Body of pancreas (tissue), 4 donors: ENCODE measurements at regions not wholly inside any gene's neighbourhood (a gene's known extent, or its start where the extent isn't known, plus 50 kb on each side); places are given as distances from the start of the nearest gene placed in this dataset.

Source experiments
- ATAC-seq: fragments of 150-250 bp; one replicate; pipeline ENCODE4 v1.9.1; 2016
- DNase-seq, 4 donors: peaks; one replicate each; pipeline ENCODE4 v3.0.0-alpha.2; 2019
- H3K27ac ChIP-seq, 4 donors: fragments of 200-600 bp; sonication (generic); 1 replicate in 3 of 4; 2 replicates in 1 of 4; pipeline versions ENCODE4 v1.5.1 to v1.6.1; 2016 to 2019; ENCODE audit warnings: mild to moderate bottlenecking in 1 of 4, mixed read lengths in 1 of 4, moderate library complexity in 1 of 4
- H3K27me3 ChIP-seq, 2 donors: fragments of 200-600 bp; sonication (generic); one replicate each; pipeline ENCODE4 v1.6.0; 2016; ENCODE audit warnings: mild to moderate bottlenecking in 1 of 2
- H3K36me3 ChIP-seq, 2 donors: fragments of 200-600 bp; sonication (generic); replicated peaks in 1 of 2; 2 replicates each; pipeline ENCODE4 v1.5.1; 2016; ENCODE audit warnings: low read depth in 2 of 2; ENCODE audit not compliant: insufficient read depth in 1 of 2
- H3K4me1 ChIP-seq: fragments of 200-600 bp; sonication (generic); one replicate; pipeline ENCODE4 v1.6.0; 2016
- H3K4me3 ChIP-seq, 2 donors: fragments of 200-600 bp; sonication (generic); 1 replicate in 1 of 2; 2 replicates in 1 of 2; pipeline ENCODE4 v1.5.1; 2016 to 2019
- H3K9me3 ChIP-seq, 3 donors: fragments of 200-600 bp; sonication (generic); 1 replicate in 2 of 3; 2 replicates in 1 of 3; pipeline ENCODE4 v1.5.1; 2016
- CTCF ChIP-seq, 7 experiments: fragments of 450-650 bp in 4 of 7; fragments of 200-600 bp in 3 of 7; sonication (generic) in 3 of 7; IDR thresholded peaks; one replicate each; pipeline ENCODE4 v1.5.1; 2016 to 2019; ENCODE audit warnings: antibody characterized with exemption in 7 of 7
- POLR2A ChIP-seq, 3 donors: fragments of 450-650 bp; IDR thresholded peaks; one replicate each; pipeline ENCODE4 v1.6.1; 2016; ENCODE audit warnings: antibody characterized with exemption in 3 of 3, mild to moderate bottlenecking in 2 of 3
- WGBS, 2 donors: methylation state at CpG; one replicate each; pipeline ENCODE4 v1.1.5; 2017; 5-methylcytosine and 5-hydroxymethylcytosine counted together
- intact Hi-C: fragments of 100-400 bp; cut with DNase I; formaldehyde crosslinking; loops from one replicate; pipeline ENCODE4 v1.15.1; 2023

GRCh38 chr13:38045278-38046048 is 175.9 kb upstream of the TRPC4 start:
- no peak overlapping the region for H3K27ac ChIP-seq
- no peak overlapping the region for H3K4me3 ChIP-seq
- no peaks in the 10 kb centered on the region for H3K4me1 ChIP-seq
- H3K9me3 ChIP-seq: no peaks in the 10 kb centered on the region
- intact Hi-C loops: no loop called here
- ATAC-seq: no peak
- no peaks in the 10 kb centered on the region for H3K36me3 ChIP-seq
- H3K27me3 ChIP-seq: no peaks in the 10 kb centered on the region
- TF ChIP-seq POLR2A (IDR thresholded peaks at IDR 0.05) (no peak), CTCF (IDR thresholded peaks at IDR 0.05) (peak in 5 of 7 experiments; percentile 13 to 31 (median 29))
- WGBS, 2 donors: 67 to 76% methylated on average over 5 to 8 of the region's 8 CpGs
- no peak for DNase-seq

GRCh38 chr13:38044067-38044466 is 174.5 kb upstream of the TRPC4 start:
- no peaks in the 10 kb centered on the region for H3K4me1 ChIP-seq
- H3K27me3 ChIP-seq: no peaks in the 10 kb centered on the region
- no peaks in the 10 kb centered on the region for H3K36me3 ChIP-seq
- H3K27ac ChIP-seq: no peak overlapping the region
- TF ChIP-seq POLR2A (IDR thresholded peaks at IDR 0.05) (no peak), CTCF (IDR thresholded peaks at IDR 0.05) (no peak)
- no peaks in the 10 kb centered on the region for H3K9me3 ChIP-seq
- H3K4me3 ChIP-seq: no peak overlapping the region
- WGBS, 2 donors: 89 to 92% methylated on average over 3 to 4 of the region's 4 CpGs
- DNase-seq (no peak), ATAC-seq (no peak)
- intact Hi-C loops: no loop called here

- no peaks in the 10 kb centered on the region for H3K27me3 ChIP-seq
- no peak for DNase-seq
- intact Hi-C loops: no loop called here
- no peak for ATAC-seq
- 88 to 93% methylated on average over 2 of the region's 2 CpGs for WGBS, 2 donors
- H3K4me1 ChIP-seq: no peaks in the 10 kb centered on the region
- H3K4me3 ChIP-seq: no peak overlapping the region
- H3K36me3 ChIP-seq: no peaks in the 10 kb centered on the region
- no peak overlapping the region for H3K27ac ChIP-seq
- no peak for TF ChIP-seq POLR2A (IDR thresholded peaks at IDR 0.05)
- TF ChIP-seq CTCF (IDR thresholded peaks at IDR 0.05): no peak
- no peaks in the 10 kb centered on the region for H3K9me3 ChIP-seq
These were observed 173.2 kb upstream of the TRPC4 start for GRCh38 chr13:38042771-38043170.

- TF ChIP-seq CTCF (IDR thresholded peaks at IDR 0.05): no peak
These were observed 154.9 kb upstream of the TRPC4 start for GRCh38 chr13:38024431-38024830.

GRCh38 chr13:38017320-38017719 is 147.7 kb upstream of the TRPC4 start:
- peaks cover 0 to 6% (median 4%) of the 10 kb centered on the region in 3 donors for H3K9me3 ChIP-seq

More at GRCh38 chr13:38024431-38024830, 154.9 kb upstream of the TRPC4 start:
- Histone ChIP-seq H3K4me3 (no peak overlapping the region), H3K36me3 (no peaks in the 10 kb centered on the region), H3K27me3 (no peaks in the 10 kb centered on the region), H3K27ac (no peak overlapping the region), H3K4me1 (no peaks in the 10 kb centered on the region), H3K9me3 (no peaks in the 10 kb centered on the region)
- ATAC-seq (no peak), DNase-seq (no peak)
- WGBS, 2 donors: 28 to 46% methylated on average over 2 of the region's 2 CpGs
- intact Hi-C loops: no loop called here

More at GRCh38 chr13:38017320-38017719, 147.7 kb upstream of the TRPC4 start:
- H3K27ac ChIP-seq: no peak overlapping the region
- intact Hi-C loops: no loop called here
- TF ChIP-seq POLR2A (IDR thresholded peaks at IDR 0.05) (no peak), CTCF (IDR thresholded peaks at IDR 0.05) (no peak)
- H3K27me3 ChIP-seq: no peaks in the 10 kb centered on the region
- H3K36me3 ChIP-seq: no peaks in the 10 kb centered on the region
- no peaks in the 10 kb centered on the region for H3K4me1 ChIP-seq
- WGBS, 2 donors: 48 to 72% methylated on average over 2 of the region's 2 CpGs
- DNase-seq: no peak
- H3K4me3 ChIP-seq: no peak overlapping the region
- ATAC-seq: no peak
